ENCODE measurements at regions not wholly inside any gene's neighbourhood (a gene's known extent, or its start where the extent isn't known, plus 50 kb on each side); places are given as distances from the start of the nearest gene placed in this dataset.
"Not testable (repeated sequence)": the region's sequence is repeated elsewhere in the genome, so short reads cannot be mapped to it uniquely, and the experiment has no call there.

GRCh38 chr14:87430810-87431209 is 562.2 kb downstream of the GALC start:
- DNase-seq (ENCODE audit: low read depth in 3 of 3): no peak

- DNase-seq (ENCODE audit: low read depth in 3 of 3): no peak
These were observed 562.8 kb downstream of the GALC start for GRCh38 chr14:87430214-87430613.

GRCh38 chr14:87419925-87420324 is 573.1 kb downstream of the GALC start:
- no peak for DNase-seq (ENCODE audit: low read depth in 3 of 3)

GRCh38 chr14:87411370-87411769 is 581.6 kb downstream of the GALC start:
- no peak for DNase-seq (ENCODE audit: low read depth in 3 of 3)

- DNase-seq (ENCODE audit: low read depth in 3 of 3): no peak
These were observed 583.6 kb downstream of the GALC start for GRCh38 chr14:87409393-87409792.

GRCh38 chr14:87407344-87407743 is 585.6 kb downstream of the GALC start:
- DNase-seq (ENCODE audit: low read depth in 3 of 3): no peak

DNA sequence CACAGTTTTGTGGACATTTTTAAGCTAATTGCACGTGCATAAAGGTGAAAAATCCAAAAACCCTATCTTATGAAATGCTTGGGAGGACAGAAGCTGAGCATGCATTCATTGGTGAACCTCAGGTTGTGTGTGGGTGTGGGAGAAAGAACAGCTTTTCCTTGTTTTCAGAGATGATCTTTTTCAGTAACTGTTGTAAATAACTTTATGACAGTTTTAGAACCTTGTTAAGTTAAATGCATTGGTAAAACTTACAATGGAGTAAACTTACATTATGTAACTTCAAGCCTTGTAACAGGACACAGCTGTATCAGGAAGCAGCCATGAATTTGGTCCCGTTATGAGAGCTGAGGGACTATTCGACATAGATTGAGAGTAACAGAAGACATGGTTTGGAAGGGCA is 587.4 kb downstream of the GALC start:
- no peak for DNase-seq (ENCODE audit: low read depth in 3 of 3)

DNA sequence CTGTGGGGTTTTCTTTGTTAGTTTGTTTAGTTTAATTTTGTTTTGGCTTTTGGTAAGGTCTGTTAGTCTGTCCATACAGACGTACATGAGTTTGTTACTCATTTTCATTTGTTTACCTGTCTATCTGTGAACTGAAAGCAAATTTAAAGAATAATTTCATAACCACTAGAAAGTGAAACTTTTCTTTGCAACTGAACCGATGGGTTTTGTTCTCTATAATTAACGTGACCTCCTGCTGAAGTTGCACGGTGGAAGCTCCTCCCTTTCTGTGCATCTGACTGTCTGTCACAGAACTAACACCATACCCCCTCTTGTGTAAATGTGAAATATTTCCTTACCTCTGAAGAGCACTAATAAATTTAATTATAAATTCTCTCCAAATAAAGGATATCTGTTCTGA is 595.5 kb downstream of the GALC start:
- DNase-seq (ENCODE audit: low read depth in 3 of 3): no peak

GRCh38 chr14:87391066-87391465 is 601.9 kb downstream of the GALC start:
- no peak for DNase-seq (ENCODE audit: low read depth in 3 of 3)

- DNase-seq (ENCODE audit: low read depth in 3 of 3): no peak
These were observed 604.0 kb downstream of the GALC start for GRCh38 chr14:87388946-87389345.

GRCh38 chr14:87387806-87388205 is 605.2 kb downstream of the GALC start:
- DNase-seq (ENCODE audit: low read depth in 3 of 3): no peak

GRCh38 chr14:87386524-87386923 is 606.5 kb downstream of the GALC start:
- DNase-seq (ENCODE audit: low read depth in 3 of 3): no peak

GRCh38 chr14:87380054-87380453 is 612.9 kb downstream of the GALC start:
- no peak for DNase-seq (ENCODE audit: low read depth in 3 of 3)

DNA sequence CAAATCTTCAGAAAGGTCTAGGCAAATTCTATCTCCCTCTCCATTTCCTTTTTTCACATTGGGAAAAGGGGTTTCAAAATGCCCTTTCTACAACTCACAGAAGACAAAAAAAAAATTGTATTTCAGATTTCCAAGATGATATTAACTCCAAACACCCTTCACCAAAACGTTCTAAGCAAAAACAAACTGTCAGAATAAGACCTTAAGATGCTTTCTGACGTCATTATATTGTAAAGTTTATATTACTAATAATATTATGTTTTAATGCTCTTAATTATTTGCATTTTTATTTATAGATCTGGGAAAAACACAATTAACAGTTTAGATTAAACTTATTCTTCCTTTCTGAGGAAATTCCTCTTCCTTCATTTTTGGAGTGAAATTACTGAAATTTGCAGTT is 624.2 kb downstream of the GALC start:
- DNase-seq (ENCODE audit: low read depth in 3 of 3): no peak

DNA sequence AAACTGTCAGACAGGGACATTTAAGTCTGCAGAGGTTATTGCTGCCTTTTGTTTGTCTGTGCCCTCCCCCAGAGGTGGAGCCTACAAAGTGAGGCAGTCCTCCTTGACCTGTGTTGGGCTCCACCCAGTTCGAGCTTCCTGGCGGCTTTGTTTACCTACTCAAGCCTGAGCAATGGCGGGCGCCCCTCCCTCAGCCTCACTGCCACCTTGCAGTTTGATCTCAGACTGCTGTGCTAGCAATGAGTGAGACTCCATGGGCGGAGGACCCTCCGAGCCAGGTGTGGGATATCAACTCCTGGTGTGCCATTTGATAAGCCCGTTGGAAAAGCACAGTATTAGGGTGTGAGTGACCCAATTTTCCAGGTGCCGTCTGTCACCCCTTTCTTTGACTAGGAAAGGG is 632.7 kb downstream of the GALC start:
- not testable (repeated sequence) for DNase-seq (ENCODE audit: low read depth in 3 of 3)

GRCh38 chr14:87351007-87351406 is 642.0 kb downstream of the GALC start:
- DNase-seq (ENCODE audit: low read depth in 3 of 3): no peak

GRCh38 chr14:87349921-87350320 is 643.1 kb downstream of the GALC start:
- DNase-seq (ENCODE audit: low read depth in 3 of 3): no peak

GRCh38 chr14:87343652-87344051 is 649.3 kb downstream of the GALC start:
- DNase-seq (ENCODE audit: low read depth in 3 of 3): no peak

DNA sequence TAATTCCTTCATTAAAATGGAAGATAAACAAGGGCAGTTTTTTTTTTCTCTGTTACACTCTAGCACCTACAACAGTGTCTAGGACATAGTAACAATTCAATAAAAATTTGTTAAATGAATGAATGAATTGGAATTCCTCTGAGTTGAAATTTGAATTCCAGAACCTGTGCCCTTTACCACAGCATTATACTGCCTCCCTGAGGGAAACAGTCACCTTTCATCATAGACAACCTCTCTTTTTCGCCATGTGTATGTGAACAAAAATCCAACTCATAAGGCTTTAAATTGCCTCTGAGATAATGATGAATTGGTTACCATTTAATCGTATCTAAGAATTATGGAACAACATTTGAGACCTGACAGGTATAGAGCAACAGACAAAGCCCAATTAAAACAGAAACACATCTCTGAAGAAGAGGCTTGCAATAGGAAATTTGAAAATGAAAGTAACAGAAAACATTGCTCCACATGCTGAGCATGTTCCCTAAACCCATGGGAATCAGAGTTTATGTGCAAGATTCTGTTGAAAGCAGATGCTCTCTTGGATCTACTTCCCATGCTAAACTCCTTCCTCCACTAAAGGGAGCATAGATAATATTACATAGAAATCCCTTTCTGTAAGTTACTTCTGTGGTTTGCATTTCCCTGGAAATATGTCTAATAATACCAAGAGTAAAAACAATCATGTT is 657.8 kb downstream of the GALC start:
- DNase-seq (ENCODE audit: low read depth in 3 of 3): no peak

GRCh38 chr14:87331991-87332390 is 661.0 kb downstream of the GALC start:
- no peak for DNase-seq (ENCODE audit: low read depth in 3 of 3)

DNA sequence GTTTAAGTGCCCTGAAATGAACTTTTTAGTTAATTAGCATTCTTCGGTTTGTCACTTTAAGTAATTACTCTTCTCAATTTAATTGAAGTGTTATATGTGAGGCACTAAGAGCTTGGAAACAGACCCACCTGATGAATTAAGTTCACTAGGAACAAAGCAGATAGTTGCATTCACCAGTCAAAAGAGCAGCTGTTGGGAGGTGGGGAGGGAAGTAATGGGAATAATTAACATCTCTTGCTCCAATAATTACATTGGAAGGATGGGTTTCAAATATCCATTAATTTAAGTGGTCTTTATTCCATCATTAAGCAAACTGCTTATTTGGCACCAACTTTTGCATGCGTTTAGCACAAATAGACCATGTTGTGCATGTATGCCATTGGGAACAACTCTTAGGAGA is 667.2 kb downstream of the GALC start:
- DNase-seq (ENCODE audit: low read depth in 3 of 3): no peak

GRCh38 chr14:87323191-87323590 is 669.8 kb downstream of the GALC start:
- no peak for DNase-seq (ENCODE audit: low read depth in 3 of 3)

DNA sequence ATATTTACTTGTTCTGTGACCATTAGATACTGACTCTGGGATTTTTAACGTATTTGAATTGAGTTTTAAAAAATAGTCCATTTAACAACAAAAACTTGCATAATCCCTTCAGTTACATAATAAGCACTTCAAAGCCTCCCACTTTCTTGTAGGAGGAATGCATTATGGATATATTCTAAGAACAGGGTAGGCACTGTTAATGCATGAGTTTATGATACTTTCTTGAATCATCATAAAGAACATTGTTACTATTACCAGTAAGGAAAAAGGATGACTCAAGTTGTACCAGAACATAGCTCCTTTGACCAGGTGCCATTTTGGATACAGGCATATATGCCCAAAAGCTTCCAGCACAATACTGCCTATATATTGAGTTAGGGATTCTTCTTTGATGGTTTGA is 671.4 kb downstream of the GALC start:
- no peak for DNase-seq (ENCODE audit: low read depth in 3 of 3)

- no peak for DNase-seq (ENCODE audit: low read depth in 3 of 3)
These were observed 680.1 kb downstream of the GALC start for GRCh38 chr14:87312894-87313205.

Data from stimulated activated CD4-positive, alpha-beta T cell treated with anti-CD3 and anti-CD28 coated beads, TNF-alpha, amount 100 ng/mL, for 48 hours (primary cell).